Kidney epithelial cell (primary cell): ENCODE measurements at regions not wholly inside any gene's neighbourhood (a gene's known extent, or its start where the extent isn't known, plus 50 kb on each side); places are given as distances from the start of the nearest gene placed in this dataset.

Source experiments
- DNase-seq: peaks from one replicate; pipeline ENCODE4 v3.0.0-alpha.2; 2010; ENCODE audit warnings: low read depth
- H3K27me3 ChIP-seq: 2 replicates; pipeline ENCODE4 v1.6.0; 2011; ENCODE audit warnings: low read length; ENCODE audit not compliant: control insufficient read depth, insufficient read depth
- H3K36me3 ChIP-seq: 2 replicates; pipeline ENCODE4 v1.5.1; 2011; ENCODE audit warnings: low read length; ENCODE audit not compliant: control insufficient read depth, insufficient read depth
- H3K4me3 ChIP-seq: 2 replicates; pipeline ENCODE4 v1.5.1; 2011; ENCODE audit warnings: low read depth, mild to moderate bottlenecking, control low read depth, low read length
- TF ChIP-seq, protein P1 (sequence below): IDR thresholded peaks from 2 replicates; pipeline ENCODE4 v1.5.1; 2011; ENCODE audit warnings: mild to moderate bottlenecking, moderate library complexity, low read length, control low read depth, inconsistent platforms; ENCODE audit not compliant: insufficient read depth, poor library complexity, severe bottlenecking

DNA sequence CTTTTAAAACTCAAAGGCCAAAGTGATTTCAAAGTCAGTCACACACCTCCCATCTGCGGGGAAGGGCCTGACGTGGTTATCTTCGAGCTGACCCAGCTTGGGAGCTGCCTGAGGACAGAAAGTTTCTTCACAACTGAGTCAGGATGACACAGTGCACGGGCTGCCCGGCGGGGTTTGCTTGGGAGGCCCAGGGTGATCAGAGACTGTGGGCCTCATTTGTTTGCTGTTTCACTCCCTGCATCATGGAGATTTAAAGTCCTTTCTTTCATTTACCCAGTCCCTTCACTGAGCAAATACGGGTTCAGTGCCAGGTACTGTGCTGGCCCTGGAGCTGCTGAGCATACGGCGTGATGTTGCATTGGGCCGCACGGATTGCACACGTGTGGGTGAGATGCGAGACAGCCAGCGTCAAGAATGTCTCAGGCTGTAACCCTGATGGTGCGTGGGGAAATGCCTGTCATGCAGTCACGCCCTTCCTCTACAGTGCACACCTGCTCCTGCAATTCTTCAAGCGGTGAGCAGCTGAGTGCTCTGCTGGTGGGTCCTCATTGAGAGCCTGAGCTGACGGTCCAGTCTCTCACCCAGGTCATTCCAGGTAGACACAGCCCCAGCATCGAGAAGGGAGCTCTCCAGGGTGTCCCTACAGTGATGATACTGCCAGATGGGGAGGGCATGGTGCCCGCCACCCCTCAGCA is 82.7 kb upstream of the PMEPA1 start:
- no peak for DNase-seq
- H3K4me3 ChIP-seq, result no peak overlapping the region
- H3K36me3 ChIP-seq, result no peaks in the 10 kb centered on the region
- no peaks in the 10 kb centered on the region for H3K27me3 ChIP-seq
- TF ChIP-seq, protein P1, sequence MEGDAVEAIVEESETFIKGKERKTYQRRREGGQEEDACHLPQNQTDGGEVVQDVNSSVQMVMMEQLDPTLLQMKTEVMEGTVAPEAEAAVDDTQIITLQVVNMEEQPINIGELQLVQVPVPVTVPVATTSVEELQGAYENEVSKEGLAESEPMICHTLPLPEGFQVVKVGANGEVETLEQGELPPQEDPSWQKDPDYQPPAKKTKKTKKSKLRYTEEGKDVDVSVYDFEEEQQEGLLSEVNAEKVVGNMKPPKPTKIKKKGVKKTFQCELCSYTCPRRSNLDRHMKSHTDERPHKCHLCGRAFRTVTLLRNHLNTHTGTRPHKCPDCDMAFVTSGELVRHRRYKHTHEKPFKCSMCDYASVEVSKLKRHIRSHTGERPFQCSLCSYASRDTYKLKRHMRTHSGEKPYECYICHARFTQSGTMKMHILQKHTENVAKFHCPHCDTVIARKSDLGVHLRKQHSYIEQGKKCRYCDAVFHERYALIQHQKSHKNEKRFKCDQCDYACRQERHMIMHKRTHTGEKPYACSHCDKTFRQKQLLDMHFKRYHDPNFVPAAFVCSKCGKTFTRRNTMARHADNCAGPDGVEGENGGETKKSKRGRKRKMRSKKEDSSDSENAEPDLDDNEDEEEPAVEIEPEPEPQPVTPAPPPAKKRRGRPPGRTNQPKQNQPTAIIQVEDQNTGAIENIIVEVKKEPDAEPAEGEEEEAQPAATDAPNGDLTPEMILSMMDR, result no peak

DNA sequence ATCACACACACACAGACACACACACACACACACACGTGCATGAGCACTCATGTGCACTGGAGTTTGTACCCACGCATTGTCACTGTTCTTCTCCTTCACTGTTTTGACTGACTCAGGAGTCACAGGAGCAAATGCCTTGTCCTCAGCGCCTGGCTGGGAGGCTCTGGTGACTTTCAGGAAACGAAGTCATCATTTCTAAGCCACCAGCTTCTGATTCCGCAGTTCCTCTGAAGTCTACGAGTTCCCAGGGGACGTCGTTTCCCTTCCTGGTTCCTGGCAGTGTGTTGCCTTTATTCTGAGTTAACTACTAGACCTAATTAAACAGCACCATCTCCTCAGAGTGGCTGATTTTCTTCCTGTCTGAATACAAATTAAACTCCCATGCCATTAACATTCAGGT is 82.2 kb upstream of the PMEPA1 start:
- TF ChIP-seq, protein P1, result no peak
- Histone ChIP-seq H3K36me3 (no peaks in the 10 kb centered on the region), H3K4me3 (no peak overlapping the region), H3K27me3 (no peaks in the 10 kb centered on the region)
- DNase-seq, result no peak

DNA sequence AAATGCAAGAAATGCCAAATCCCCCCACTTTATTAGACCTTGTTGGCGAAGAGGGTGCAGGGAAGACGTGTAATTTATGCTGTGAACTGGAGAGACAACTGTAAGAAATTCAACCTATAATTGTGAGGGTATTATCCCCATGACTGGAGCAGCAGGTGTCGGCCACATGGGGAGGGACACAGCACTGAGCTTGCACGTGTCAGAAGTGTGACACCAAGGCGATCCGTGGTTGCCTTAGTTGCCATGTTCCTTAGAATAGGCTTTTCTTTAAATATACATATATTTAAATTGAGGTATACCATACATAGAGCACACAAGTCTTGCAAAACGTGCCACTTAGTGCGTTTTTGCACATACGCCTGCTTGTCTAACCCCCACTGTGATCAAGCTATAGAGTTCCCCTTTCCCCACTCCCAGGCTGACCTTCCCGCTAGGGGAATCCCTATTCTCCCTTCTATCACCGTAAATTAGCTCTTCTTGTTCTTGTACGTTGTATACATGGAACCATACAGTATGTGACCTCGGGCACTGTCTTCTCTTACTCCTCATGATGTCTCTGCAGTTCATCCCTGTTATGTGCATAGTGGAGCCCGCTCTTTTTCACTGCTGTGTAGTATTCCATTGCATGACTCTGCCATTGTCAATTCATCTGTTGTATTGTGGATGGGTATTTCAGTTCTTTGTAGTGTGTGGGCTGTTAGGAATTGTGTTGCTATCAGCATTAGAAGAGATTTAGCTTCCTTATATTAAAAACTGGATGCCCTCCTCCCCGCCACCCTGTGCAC is 81.6 kb upstream of the PMEPA1 start:
- no peak for DNase-seq
- H3K27me3 ChIP-seq, result no peaks in the 10 kb centered on the region
- H3K4me3 ChIP-seq, result no peak overlapping the region
- TF ChIP-seq, protein P1, result no peak
- H3K36me3 ChIP-seq, result no peaks in the 10 kb centered on the region

DNA sequence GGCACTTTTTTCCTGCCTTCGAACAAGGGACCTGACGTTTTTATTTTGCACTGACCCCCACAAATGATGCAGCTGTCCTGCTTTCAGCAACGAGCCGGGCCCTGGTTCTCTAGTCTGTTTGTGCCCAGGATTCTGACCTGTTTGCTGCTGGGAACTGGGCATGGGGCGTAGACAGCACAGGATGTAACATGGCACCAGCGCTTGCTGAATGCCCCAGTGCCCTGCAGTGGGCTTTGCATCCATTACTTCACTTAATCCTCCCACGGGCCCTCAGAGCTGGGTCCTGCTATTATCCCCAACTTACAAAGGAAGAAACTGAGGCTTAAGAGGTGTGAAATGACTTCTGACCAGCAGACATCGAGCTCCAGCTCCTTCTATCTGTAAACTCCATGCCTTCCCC is 80.4 kb upstream of the PMEPA1 start:
- TF ChIP-seq, protein P1, result no peak
- H3K36me3 ChIP-seq, result no peaks in the 10 kb centered on the region
- no peak for DNase-seq
- no peak overlapping the region for H3K4me3 ChIP-seq
- H3K27me3 ChIP-seq, result no peaks in the 10 kb centered on the region

DNA sequence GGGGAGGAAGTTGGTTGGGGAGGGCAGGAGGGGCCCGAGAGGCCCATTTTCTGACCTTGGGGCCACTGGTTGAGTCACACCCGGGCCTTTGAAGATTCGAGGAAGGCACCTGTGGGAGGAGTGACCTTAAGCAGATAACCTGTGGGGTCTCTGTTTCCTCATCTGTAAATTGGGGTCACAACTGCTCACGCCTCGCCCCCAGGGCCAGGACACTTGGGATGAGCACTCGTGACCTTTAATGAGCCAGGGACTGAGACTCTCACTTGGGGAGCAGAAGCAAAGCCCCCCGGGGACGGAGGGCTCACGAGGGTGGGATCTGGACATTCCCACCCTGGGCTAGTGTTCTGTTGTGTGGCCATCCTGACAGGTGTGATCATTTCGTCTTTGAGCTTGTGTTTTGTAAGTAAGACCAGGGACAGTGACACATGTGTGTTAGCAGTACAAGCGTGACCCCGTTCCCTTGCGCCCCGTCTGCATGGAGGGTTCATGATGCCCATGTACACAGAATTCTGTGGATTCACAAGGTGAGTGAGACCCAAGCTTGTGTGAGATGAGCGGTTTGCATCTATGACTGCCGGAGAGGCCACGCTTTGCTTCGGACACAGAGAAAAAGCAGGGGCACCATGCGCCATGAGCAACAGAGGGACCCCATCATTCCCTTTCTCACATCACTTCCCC is 79.3 kb upstream of the PMEPA1 start:
- DNase-seq, result no peak
- H3K27me3 ChIP-seq, result no peaks in the 10 kb centered on the region
- TF ChIP-seq, protein P1, result no peak
- no peaks in the 10 kb centered on the region for H3K36me3 ChIP-seq
- no peak overlapping the region for H3K4me3 ChIP-seq
